ENCODE measurements at regions not wholly inside any gene's neighbourhood (a gene's known extent, or its start where the extent isn't known, plus 50 kb on each side); places are given as distances from the start of the nearest gene placed in this dataset.

GRCh38 chr14:22065347-22065746 lies 391.7 kb upstream of the OR4E1 start:
- no peak for FAIRE-seq

GRCh38 chr14:22059201-22059600 lies 385.6 kb upstream of the OR4E1 start:
- intact Hi-C loops (cut with micrococcal nuclease; ENCODE audit: unreplicated experiment): no loop called here
- BruUV-seq (replicated peaks): no TSS peak
- Histone ChIP-seq H3K79me2 (ENCODE audit: insufficient read depth, low read length) (no peaks in the 10 kb centered on the region), H3K27me3 (ENCODE audit: control insufficient read depth in 1 of 2, insufficient read depth in 2 of 2, low read length in 2 of 2) (no peaks in the 10 kb centered on the region), H3K4me2 (ENCODE audit: low read depth, low read length) (no peak overlapping the region), H4K20me1 (ENCODE audit: insufficient read depth, low read length) (no peaks in the 10 kb centered on the region), H3K36me3 (replicated peaks in 1 of 2; ENCODE audit: control insufficient read depth in 1 of 2, insufficient read depth in 2 of 2, low read length in 2 of 2) (no peaks in the 10 kb centered on the region), H3K9ac (ENCODE audit: insufficient read depth, low read depth, low read length) (no peak overlapping the region), H3K4me3 (replicated peaks in 1 of 3; ENCODE audit: insufficient read depth in 1 of 3, low read depth in 2 of 3, low read length in 3 of 3) (no peak overlapping the region), H3K9me3 (ENCODE audit: low read length) (no peaks in the 10 kb centered on the region), H3K27ac (ENCODE audit: extremely low read length, insufficient read depth, low read length) (no peak overlapping the region), H2AFZ (ENCODE audit: low read length) (no peak overlapping the region), H3K4me1 (ENCODE audit: insufficient read depth, low read length) (no peaks in the 10 kb centered on the region)
- ATAC-seq: no peak
- TF ChIP-seq ZNF34 (CRISPR knock-in tag; IDR thresholded peaks at IDR 0.05; ENCODE audit: borderline replicate concordance) (no peak), ZNF362 (CRISPR knock-in tag; IDR thresholded peaks at IDR 0.05; ENCODE audit: borderline replicate concordance) (no peak), FOXC1 (CRISPR knock-in tag; IDR thresholded peaks at IDR 0.05; ENCODE audit: borderline replicate concordance) (no peak), NCOA2 (CRISPR knock-in tag; IDR thresholded peaks at IDR 0.05) (no peak), ZNF496 (CRISPR knock-in tag; IDR thresholded peaks at IDR 0.05; ENCODE audit: insufficient replicate concordance) (no peak), CBFB (CRISPR knock-in tag; IDR thresholded peaks at IDR 0.05) (no peak), ZNF607 (CRISPR knock-in tag; IDR thresholded peaks at IDR 0.05; ENCODE audit: borderline replicate concordance) (no peak)
- 39% methylated on average over 4 of the region's 4 CpGs for WGBS (ENCODE audit: low lambda C conversion rate)
- CTCF ChIA-PET (ENCODE audit: low intra/inter-chr PET ratio, low total read pairs): no interaction called here
- POLR2A ChIA-PET: no interaction called here
- DNase-seq (ENCODE audit: low spot score): no peak
- FAIRE-seq: no peak
- in situ Hi-C loops (cut with HindIII; ENCODE audit: extremely low pct_ligation_motif_present, low pct_unique_long_range_greater_than_20kb): no loop called here

More at GRCh38 chr14:22065347-22065746, 391.7 kb upstream of the OR4E1 start:
- intact Hi-C loops (cut with micrococcal nuclease; ENCODE audit: unreplicated experiment) (no loop called here), in situ Hi-C loops (cut with HindIII; ENCODE audit: extremely low pct_ligation_motif_present, low pct_unique_long_range_greater_than_20kb) (no loop called here)
- H2AFZ ChIP-seq (ENCODE audit: low read length): no peak overlapping the region
- no peak for ATAC-seq
- POLR2A ChIA-PET: no interaction called here
- no peaks in the 10 kb centered on the region for H3K27me3 ChIP-seq (ENCODE audit: control insufficient read depth in 1 of 2, insufficient read depth in 2 of 2, low read length in 2 of 2)
- TF ChIP-seq KDM6A (CRISPR knock-in tag; IDR thresholded peaks at IDR 0.05; ENCODE audit: low read depth): no peak
- DNase-seq (ENCODE audit: low spot score): no peak
- no peaks in the 10 kb centered on the region for H3K79me2 ChIP-seq (ENCODE audit: insufficient read depth, low read length)
- no peak overlapping the region for H3K27ac ChIP-seq (ENCODE audit: extremely low read length, insufficient read depth, low read length)
- no peaks in the 10 kb centered on the region for H3K36me3 ChIP-seq (replicated peaks in 1 of 2; ENCODE audit: control insufficient read depth in 1 of 2, insufficient read depth in 2 of 2, low read length in 2 of 2)
- 4% methylated on average over 1 of the region's 1 CpG for WGBS (ENCODE audit: low lambda C conversion rate)
- no peak overlapping the region for H3K9ac ChIP-seq (ENCODE audit: insufficient read depth, low read depth, low read length)
- no peaks in the 10 kb centered on the region for H3K4me1 ChIP-seq (ENCODE audit: insufficient read depth, low read length)
- H3K9me3 ChIP-seq (ENCODE audit: low read length): no peaks in the 10 kb centered on the region
- BruUV-seq (replicated peaks): no TSS peak
- H4K20me1 ChIP-seq (ENCODE audit: insufficient read depth, low read length): no peaks in the 10 kb centered on the region
- no peak overlapping the region for H3K4me3 ChIP-seq (replicated peaks in 1 of 3; ENCODE audit: insufficient read depth in 1 of 3, low read depth in 2 of 3, low read length in 3 of 3)
- CTCF ChIA-PET (ENCODE audit: low intra/inter-chr PET ratio, low total read pairs): no interaction called here
- no peak overlapping the region for H3K4me2 ChIP-seq (ENCODE audit: low read depth, low read length)

All from HepG2 (cell line).